ENCODE measurements at regions not wholly inside any gene's neighbourhood (a gene's known extent, or its start where the extent isn't known, plus 50 kb on each side); places are given as distances from the start of the nearest gene placed in this dataset.
A peak's percentile ranks its signal among the peaks of the same experiment; 100 is the strongest.

- dilution Hi-C loops (cut with MboI; ENCODE audit: extremely low pct_ligation_motif_present, low sequenced_read_pairs) (no loop called here), intact Hi-C loops (cut with micrococcal nuclease) (no loop called here)
- Histone ChIP-seq H3K4me2 (ENCODE audit: insufficient read depth, low read length) (no peak overlapping the region), H3K27me3 (ENCODE audit: control insufficient read depth in 2 of 2, insufficient read depth in 2 of 2, low read length in 2 of 2) (no peaks in the 10 kb centered on the region), H3K36me3 (ENCODE audit: control insufficient read depth in 2 of 2, extremely low read depth in 1 of 2, insufficient read depth in 2 of 2, low read length in 2 of 2) (no peaks in the 10 kb centered on the region), H4K20me1 (replicated peaks; ENCODE audit: control insufficient read depth, extremely low read depth, insufficient read depth, low read length) (no peaks in the 10 kb centered on the region), H3K79me2 (ENCODE audit: control insufficient read depth, insufficient read depth, low read length) (no peaks in the 10 kb centered on the region), H3K4me3 (replicated peaks in 1 of 3; ENCODE audit: insufficient read depth in 1 of 3, low read depth in 1 of 3, low read length in 3 of 3) (no peak overlapping the region), H2AFZ (ENCODE audit: low read depth, low read length) (peak overlapping the region; percentile 20), H3K9me1 (replicated peaks; ENCODE audit: control insufficient read depth, extremely low read depth, insufficient read depth, low read length) (no peaks in the 10 kb centered on the region), H3K4me1 (ENCODE audit: control insufficient read depth, extremely low read depth, insufficient read depth, low read length) (peaks cover 4% of the 10 kb centered on the region), H3K27ac (ENCODE audit: insufficient read depth, low read depth, low read length) (no peak overlapping the region), H3K9ac (replicated peaks; ENCODE audit: extremely low read depth, insufficient read depth, low read length) (no peak overlapping the region), H3K9me3 (replicated peaks; ENCODE audit: control insufficient read depth, insufficient read depth, low read length) (no peaks in the 10 kb centered on the region)
- BruUV-seq (replicated peaks): no TSS peak
- peak; percentile 24 for DNase-seq (ENCODE audit: low read depth, low spot score)
- ChIA-PET POLR2A (no interaction called here), CTCF (interaction anchor here (1.1 to 1.3 kb wide), 2 partner anchors 62 to 83 kb away, joined by 3 to 4 read pairs; no protein-coding TSS in a partner anchor)
- FAIRE-seq: no peak
- no peak for TF ChIP-seq CTCF (IDR thresholded peaks at IDR 0.05; ENCODE audit: extremely low read depth in 1 of 2, insufficient read depth in 1 of 2, low read depth in 1 of 2, low read length in 2 of 2)
- TF ChIP-seq EZH2 (IDR thresholded peaks at IDR 0.05; ENCODE audit: borderline replicate concordance, low read depth, low read length, severe bottlenecking): no peak
- TF ChIP-seq POLR2A (IDR thresholded peaks at IDR 0.05; ENCODE audit: low read depth, low read length): no peak
- no peak for TF ChIP-seq MAX (IDR thresholded peaks at IDR 0.05; ENCODE audit: insufficient read depth, insufficient read length)
- TF ChIP-seq MYC (IDR thresholded peaks at IDR 0.05; ENCODE audit: low read depth, low read length): no peak
- no peak for TF ChIP-seq JUN (IDR thresholded peaks at IDR 0.05; ENCODE audit: borderline replicate concordance, insufficient read depth, insufficient read length, low read depth)
- no peak for TF ChIP-seq POLR2AphosphoS5 (IDR thresholded peaks at IDR 0.05; ENCODE audit: insufficient read depth, low read depth, low read length)
- TF ChIP-seq GATA2 (IDR thresholded peaks at IDR 0.05; ENCODE audit: insufficient read depth, insufficient read length, low read depth, low read length): no peak
These were observed 525.4 kb upstream of the TLE4 start for GRCh38 chr9:79046401-79046800.
